MV-4-11 (cell line): ENCODE measurements at regions not wholly inside any gene's neighbourhood (a gene's known extent, or its start where the extent isn't known, plus 50 kb on each side); places are given as distances from the start of the nearest gene placed in this dataset.
"Not testable (repeated sequence)": the region's sequence is repeated elsewhere in the genome, so short reads cannot be mapped to it uniquely, and the experiment has no call there.

Experiments
- DNase-seq: peaks from one replicate; lab custom pipeline; 2025; lab: John Stamatoyannopoulos, UW

DNA sequence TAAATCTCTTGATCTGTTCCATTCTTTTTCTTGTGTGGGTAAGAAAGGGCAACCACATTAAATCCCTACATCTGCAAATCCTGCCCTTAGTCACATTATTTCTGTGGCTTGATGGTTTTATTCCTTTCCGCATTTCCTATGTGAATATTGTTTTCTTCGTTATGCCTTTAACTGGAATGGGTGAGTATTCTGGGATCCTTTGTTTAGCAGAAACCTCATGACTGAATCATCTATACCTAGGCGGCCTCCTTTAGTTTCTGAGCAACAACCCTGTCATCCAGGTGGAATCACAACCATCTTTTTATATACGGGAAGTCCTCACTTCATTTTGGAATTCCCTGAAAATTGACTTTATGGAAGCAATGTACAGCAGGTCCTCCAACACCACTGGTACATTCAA is 409.5 kb downstream of the DIRAS2 start:
- not testable (repeated sequence) for DNase-seq

DNA sequence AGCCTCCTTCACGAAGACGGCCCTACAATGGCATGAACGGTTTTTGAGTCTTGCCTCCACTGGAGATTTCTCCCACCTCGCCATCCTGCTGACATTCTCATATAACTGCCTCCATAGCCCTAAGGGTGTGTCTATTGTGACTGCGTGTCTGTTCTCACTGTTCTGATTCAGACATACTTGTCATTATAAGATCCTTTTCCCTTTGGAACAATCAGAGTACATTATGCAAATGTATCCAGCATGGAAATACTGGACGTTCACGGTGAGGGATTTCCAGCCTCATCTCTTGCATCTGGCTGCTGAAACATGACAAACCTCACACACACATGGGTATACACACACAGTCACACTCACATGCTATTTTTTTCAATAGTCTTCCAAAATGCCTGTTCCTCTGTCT is 402.1 kb downstream of the DIRAS2 start:
- no peak for DNase-seq

DNA sequence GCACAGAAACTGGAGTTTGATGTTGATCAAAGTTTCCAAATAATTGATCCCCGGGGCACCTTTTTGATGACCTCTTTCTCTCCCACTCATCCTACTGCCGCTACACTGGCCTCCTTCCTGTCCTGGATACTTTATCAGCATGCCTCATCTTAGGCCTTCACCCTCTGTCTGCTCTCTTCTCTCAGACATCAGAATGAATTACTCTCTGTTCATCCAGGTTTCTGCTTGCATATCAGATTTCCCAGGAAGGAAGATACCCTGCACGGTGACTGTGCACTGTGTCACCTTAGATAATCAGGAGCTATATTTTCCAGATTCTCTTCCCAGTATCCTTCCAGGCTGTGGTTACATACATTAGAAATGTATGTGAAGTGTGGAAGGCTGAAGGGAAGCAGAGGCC is 397.0 kb downstream of the DIRAS2 start:
- no peak for DNase-seq

DNA sequence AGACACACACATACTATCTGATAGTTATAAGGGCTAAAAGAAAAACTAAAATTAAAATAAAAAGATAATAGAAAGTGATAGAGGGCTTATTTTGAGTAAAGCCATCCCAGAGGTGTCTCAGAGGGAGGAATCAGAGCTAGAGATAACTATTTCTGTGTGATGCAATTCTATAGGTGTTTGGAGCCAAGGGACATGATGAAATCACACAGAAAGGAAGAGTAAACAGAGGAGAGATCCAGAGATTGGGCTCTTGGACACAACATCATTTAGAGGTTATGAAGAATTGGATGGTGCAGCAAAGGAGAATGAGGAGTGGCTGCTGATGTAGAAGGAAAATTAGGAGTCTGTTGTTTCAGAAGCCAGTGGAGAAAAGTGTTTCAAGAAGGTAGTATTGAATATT is 393.5 kb downstream of the DIRAS2 start:
- DNase-seq = no peak

DNA sequence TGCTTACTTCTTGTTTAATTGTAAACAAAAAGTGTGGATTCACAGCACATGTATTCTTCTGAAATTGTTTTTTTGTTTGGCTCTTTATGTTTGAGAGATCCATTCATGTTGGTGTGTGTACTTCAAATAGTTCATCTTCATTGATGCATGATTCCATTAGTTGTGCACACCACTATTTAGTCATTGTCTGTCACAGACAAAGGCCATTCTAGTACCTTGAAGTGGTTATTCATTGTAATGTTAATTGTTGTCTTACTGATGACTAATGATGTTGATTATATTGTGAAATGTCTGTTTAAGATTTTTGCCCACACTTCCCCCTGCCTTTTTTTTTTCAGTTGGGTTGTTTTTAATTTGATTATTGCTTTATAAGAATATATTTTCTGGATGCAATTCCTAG is 391.3 kb downstream of the DIRAS2 start:
- no peak for DNase-seq

DNA sequence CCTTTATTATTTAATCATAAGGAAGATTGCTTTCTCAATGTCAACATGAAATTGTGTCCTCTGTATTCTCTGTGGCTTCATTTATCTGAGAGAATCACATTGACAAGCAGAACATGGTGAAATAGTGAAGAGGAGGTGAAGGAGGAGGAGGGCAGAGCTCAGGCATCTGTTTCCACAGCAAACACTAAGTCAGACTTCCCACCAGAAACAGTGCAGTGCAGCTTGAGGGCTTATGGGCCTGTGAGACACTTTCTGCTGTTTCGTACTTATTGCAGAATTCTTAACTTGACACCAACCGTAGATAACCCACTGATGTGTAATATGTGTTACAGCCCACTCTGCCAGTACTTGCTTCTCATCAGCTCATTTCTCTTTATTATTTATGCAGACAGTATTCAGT is 386.3 kb downstream of the DIRAS2 start:
- DNase-seq = no peak

DNA sequence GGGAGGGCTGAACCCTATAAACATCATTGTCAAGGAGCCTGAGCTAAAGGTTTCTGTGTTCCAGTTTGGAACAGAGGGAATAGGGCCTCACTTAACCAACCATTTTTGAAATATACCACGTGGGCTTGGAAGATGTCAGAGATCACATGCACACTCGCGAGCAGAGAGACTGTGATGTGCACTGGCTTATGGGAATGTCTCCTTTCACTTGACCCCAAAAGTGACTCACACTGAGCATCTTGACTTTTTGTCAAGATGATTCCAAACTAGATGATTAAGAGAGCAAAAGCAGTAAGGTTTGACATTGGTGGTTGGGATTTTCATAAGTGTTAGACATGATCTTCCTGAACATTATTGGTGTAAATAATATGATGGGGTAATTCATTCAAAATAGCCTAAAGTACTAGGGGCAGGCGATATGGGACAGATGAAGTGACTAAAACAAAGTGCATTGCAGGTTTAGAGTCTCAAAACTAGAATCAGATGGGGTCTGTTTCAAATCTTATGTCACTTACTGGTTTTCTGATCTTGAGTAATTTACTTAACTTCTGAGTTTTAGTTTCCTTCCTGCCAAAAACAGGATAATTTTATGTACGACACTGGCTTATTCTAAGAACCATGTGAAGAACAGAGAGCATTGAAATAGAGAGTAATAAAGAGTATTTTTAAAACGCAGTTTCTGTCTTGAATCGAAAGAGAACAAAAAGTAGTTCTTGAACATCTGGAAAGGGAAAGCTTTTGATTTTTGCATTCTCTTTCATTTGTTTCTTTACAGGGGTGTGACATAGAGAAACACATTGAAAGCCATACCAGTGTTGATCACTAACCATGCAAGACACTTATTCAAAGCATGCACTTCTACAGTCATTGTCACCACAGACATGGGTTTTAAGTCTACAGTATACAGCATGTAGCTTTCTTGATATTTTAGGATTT is 383.0 kb downstream of the DIRAS2 start:
- DNase-seq = no peak

DNA sequence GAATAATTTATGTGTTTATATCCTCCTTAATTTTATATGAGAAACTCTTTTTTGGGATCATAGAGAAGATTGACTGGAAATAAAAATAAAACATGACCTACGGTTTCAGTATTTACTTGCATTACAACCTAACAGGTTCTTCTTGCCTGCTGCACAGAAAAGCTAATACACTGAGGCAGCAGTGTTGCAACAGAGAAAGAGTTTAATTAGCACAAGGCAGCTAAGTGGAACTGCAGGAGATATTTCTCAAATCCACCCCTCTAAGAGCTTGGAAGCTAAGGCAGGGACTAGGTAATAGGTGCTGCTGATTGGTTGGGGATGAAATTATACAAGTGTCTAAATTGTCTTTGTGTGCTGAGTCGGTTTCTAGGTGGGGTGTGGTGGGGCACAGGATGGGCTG is 380.9 kb downstream of the DIRAS2 start:
- no peak for DNase-seq

DNA sequence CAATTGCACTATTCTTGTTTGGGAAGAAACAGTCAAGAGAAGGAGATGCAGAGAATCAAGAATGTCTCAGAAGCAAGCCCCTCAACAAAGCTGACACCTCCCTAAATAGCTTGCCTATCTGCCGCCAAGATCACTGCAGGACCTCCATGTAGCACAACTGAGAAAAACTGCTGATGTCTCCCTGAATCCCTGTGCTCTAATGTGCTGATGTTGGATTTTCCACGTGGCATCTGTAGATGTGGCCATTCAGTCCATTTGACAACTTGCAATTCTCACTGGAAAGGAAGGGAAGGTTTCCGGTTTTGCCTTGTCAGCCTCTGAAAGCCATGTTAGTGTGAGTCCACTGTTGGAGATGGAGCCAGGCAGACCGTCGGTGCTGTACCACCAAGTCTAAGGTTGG is 374.0 kb downstream of the DIRAS2 start:
- no peak for DNase-seq

DNA sequence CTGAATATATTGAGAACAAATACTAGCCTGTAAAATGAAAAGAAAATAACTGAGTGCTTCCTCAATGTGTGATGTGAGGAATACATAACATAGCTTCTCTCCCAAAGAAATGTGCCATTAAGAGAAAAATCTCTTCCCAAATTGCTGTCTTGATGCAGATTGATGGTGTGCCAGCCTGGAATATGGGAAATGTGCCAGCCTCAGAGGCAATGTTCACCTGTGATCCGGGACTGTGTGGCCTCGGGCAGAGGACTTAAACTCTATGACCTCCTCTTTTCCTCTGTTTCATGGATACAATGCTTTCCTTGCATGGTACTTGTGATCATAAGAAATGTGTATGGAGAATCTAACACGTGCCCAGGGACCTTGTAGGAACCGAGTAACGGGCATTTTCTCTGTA is 370.9 kb downstream of the DIRAS2 start:
- DNase-seq = no peak

DNA sequence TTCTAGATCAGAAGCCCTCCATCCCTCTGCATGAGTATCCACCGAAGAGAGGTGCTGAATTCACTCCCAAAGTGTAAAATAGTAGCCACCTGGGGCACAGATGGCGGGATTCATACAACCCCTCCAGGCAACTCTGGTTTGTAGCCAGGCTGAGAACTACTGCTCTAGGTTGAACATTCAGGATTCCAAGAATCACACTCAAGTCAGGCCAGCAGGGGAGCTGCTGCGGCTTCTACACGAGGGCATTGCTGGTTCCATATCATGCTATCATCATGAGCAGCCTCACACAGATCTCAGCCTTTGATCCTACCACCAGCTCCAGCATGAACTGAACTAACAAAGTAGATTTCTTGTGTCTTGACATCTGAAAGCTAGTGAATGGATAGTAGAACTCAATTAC is 367.9 kb downstream of the DIRAS2 start:
- DNase-seq = no peak

DNA sequence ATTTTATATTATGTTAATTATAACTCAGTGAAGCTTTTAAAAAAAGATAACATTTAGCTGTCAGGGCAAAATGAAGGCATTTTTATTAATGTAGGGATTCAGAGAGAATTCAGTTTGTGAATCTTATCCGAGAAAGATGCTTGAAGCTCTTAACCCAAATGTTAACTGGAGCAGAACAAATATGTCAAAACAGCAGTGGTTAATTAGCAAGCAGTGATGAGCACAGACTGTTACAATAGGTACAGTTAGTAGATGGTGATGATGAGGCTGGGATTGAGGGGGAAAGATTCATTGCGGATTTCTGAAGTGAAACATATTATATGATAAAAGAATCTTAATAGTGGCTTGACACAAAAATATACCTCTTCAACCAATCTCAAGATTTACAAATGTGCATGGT is 356.7 kb downstream of the DIRAS2 start:
- DNase-seq = no peak

DNA sequence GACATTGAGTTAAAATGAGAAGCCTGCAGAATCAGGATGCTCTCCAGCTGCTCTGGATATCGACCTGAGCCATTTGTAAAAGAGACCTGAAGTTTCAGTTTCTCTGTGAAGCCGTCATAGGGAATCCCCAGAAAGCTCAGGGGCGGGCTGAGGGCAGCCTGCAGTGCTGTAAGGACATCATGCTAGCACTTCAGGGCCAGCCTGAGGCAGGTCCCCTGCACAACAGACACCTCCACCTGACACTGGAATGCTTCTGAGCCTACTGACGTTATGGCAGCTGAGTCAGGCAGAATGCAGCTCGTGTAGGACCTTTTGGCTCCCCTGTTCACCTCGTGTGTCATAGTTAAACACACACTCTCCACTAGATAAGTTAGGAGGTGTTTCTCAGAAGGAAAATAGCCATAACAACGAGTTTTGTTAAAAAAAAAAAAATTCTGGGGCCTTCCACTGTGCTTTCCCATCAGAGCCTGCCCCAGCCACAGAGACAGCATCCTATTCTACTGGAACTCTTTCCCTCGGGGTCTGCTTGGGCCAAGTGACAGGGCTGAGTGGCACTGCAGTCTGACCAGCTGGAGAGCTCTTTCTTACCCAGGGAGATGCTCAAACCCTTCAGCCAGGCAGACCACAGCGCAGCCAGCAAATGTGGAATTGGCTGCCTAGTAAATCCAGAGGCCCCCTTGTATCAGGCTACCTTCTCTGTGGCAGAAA is 354.9 kb downstream of the DIRAS2 start:
- no peak for DNase-seq

DNA sequence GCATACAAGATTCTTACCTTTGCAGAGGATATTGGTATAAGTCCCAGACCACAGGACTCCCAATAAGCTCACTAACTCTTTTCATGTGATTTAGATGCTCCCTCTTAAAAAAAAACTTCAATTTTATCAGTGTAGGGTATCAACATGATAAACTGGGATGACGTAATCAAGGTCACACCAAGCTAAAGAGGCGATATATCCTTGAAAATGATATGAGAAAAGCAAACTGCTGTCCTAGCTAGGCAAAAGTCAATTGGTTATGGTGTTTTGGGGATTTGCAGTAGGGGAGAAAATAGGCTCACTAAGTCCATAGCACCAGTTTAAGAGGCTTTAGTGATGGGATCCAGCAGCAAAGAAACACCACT is 354.4 kb downstream of the DIRAS2 start:
- DNase-seq = no peak

DNA sequence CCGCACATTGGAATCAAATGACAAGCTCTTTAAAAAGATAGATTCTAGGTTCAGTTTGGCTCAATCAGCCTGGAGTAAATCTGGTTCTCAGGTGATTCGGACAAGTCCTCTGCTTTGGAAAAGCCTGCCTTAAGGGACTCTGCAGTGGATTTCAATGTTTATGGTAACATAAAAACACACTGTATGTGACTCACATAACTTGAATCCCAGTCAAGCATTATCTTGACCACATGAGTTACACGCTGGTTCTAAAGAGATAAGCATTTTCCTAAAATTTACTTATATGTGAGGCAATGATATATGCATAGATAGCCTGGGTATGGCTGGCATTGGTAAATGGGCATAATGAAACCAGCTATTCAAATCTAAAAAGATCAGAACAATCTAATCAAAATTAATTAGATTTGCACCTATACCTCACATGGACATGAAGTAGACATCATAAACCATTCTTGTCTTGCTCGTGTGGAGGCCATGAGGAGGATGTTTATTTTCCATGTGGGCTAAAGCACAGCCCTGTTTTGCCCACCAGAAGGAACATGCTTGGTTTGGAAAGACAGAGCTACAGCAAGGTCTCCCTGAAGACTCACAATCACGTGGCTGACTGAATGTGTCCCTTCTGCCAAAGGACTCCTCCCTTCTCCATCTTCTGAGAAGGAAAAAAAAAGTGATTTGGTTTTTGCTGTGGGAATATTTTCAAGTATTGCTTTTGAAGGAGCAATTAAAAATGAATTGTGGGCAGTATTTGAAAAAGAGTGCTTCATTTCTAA is 351.7 kb downstream of the DIRAS2 start:
- no peak for DNase-seq

DNA sequence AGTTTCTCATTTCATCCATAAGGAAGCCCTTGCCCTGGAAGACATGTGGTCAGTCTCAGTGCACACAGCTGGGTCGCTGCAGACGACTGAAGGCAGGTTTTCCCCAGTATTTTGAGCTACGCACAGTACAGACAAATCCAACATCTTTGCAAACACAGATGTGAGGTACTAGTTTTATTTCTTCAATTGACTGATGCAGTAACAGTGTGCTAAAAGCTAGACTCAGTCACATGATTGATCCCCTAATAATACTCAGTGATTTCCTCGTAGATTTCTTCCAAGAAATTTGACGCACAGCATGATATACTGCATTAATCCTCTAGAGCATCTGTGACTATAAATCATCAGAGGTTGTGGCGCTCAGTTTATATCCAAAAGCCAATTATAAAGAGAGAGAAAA is 346.1 kb downstream of the DIRAS2 start:
- DNase-seq = no peak

DNA sequence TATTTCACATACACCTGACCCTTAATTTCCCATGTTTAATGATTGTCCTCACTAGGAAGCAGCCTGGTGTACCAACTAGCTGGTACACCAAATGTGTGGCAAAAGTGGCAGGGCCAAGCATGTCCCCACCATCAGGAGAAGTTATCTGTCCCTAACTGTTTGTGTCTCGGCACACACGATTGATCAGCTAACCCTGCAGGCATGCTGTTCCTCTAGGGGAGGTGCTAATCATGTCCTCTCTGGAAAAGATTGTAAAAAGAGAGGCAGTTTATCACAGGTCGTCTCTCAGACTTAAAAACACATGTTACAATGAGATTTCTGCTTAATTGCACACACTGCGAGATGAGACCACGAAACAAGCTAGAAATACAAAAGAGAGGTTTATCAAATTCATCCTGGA is 342.7 kb downstream of the DIRAS2 start:
- DNase-seq = no peak

DNA sequence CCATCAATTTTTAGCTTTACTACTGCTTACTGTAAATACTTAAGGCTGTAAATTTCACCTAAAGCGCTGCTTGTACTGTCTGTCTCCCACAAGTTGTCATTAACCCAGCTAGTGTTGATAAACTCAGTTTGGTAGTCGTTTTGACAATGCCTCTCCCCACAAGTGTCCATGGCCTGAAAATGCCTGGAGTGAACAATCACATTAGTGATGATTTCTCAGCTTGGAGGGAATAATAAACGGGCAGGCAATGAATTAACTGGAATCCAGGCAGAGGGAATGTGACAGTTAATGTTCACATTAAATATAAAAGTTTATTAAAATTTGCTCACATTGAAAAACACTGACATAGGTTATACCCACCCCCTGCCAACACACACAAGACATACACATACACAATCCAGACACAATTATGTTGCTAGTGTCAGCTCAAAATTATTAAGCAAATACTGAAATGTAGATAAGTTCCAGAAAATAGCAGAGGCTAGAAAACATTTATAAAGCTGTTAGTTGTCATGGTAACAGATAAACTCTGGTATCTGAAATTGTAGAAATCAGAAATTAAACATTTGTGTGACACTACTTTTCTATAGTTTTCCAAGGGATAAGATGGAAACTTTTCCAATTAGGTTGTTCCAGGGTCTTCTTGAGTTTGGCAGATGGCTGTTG is 341.9 kb downstream of the DIRAS2 start:
- DNase-seq = no peak

DNA sequence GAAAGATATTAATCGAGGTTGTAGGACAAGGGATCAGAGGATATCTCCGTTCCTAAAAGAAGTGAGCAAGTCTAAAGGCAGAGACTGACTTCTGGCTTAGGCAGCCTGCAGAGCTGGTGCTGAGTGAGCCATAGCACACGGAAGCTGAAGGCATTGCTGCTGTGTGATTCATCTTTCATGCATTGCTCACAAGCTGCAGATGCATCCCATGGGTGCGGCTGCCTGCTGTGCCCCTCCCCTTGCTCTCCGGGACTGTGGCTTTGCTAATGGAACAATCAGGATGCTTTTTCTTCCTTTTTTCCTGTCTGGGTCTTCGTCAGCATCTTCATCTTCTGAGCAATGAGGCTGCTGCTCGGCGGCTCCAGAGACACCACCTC is 341.4 kb downstream of the DIRAS2 start:
- peak; percentile 24 for DNase-seq

DNA sequence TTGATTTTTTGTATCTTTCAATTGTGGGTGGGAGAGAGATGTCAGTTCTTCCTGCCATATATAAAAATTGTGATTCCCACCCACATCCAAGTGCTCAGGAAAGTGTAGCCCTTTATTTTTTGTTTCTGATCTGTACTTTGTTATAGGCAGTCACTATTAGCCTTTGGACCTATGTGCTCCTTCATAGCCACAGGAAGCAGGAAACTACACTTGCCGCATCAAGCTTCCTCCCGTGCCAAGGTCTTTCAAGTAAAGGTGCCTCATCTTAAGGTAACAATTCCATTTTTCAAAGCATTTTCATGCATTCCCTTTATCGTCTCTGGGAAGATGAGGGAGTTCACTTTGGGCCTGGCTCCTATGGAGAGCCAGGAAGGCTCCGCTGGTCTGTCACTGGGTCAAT is 339.0 kb downstream of the DIRAS2 start:
- no peak for DNase-seq

DNA sequence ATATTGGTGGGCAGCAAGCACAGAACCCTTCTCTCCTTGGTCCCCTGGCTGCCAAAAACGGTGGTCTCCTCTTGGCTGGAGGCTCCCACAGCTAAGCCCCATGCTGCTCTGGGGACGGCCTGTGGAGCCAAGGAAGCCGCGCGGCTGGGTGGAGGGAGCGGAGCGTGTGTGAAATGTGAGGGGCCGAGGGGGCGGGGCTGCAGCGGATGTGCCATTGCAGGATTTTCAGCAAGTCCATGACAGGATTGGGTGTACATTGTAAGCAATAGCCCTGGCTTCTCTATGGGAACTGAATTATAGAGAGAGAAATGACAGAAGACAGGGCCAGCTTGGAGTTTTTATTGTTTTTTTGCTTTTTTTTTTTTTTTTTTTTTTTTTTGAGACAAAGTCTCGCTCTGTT is 336.5 kb downstream of the DIRAS2 start:
- DNase-seq = no peak

DNA sequence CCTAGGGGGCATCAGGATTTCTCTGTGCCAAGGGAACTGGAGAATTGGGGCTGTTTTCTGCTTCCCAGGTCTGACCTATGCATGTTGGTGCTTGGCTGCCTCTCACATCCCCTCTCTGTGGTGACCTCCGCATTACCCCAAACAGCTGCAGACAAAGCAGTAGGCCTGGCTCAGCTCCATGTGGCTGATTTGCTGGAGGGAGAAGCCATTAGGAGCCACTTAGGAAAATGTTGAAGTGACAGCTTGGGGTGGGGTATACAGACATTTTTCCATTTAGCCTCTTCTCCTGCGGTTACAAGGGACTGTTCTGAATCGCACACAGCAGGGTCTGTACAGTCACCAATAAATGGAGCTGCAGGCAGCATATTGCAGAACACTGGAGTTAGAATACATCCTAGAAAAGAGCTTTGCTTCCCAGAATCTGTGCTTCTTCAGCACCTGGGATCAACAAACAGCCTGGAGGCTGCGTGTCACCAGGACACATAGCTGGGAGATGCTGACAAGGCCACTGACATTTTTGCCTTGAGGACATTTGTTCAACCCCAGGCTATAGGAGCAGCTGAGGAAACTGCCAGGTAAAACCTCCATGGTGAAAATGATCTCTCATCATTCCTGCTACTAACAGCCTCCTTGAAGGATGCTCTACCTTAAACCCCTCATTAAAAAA is 335.3 kb downstream of the DIRAS2 start:
- no peak for DNase-seq
